ENCODE measurements at regions not wholly inside any gene's neighbourhood (a gene's known extent, or its start where the extent isn't known, plus 50 kb on each side); places are given as distances from the start of the nearest gene placed in this dataset.

DNA sequence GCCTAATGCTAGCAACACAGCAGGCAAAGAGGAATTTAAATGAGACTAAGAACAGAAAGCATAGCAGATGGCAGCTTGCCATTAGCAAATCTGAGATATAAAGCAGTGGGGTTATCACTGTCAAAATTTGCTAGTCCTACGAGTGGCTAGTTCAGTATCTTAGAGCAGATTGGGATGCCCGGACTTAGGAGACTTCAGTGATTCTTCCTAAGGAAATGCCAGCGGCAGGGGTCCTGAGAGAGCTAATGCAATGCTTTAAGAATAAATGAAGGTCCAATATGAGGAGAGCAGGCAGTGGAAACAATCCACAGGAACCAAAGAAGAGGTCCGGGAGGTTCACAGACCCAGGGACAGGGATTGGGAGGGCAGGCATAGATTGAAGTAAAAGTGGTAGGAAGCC lies 169.3 kb upstream of the NPSR1 start:
- TF ChIP-seq EZH2phosphoT487 (IDR thresholded peaks at IDR 0.05; ENCODE audit: low read depth, severe bottlenecking, unreplicated experiment) (no peak), CTCF (IDR thresholded peaks at IDR 0.05; ENCODE audit: poor library complexity) (no peak), EZH2 (IDR thresholded peaks at IDR 0.05; ENCODE audit: borderline replicate concordance) (no peak)
